Neural cell (in vitro differentiated cells): ENCODE measurements at regions not wholly inside any gene's neighbourhood (a gene's known extent, or its start where the extent isn't known, plus 50 kb on each side); places are given as distances from the start of the nearest gene placed in this dataset.

Experiments
- CTCF ChIP-seq: fragments of 450-650 bp; IDR thresholded peaks from 2 replicates; pipeline ENCODE4 v1.5.1; 2014; ENCODE audit warnings: antibody characterized with exemption, mild to moderate bottlenecking, moderate library complexity; ENCODE audit not compliant: poor library complexity, severe bottlenecking
- EZH2 ChIP-seq: fragments of 200-600, 300-800 bp; shearing (Covaris generic), sonication (generic); IDR thresholded peaks from 2 replicates; pipeline ENCODE4 v1.6.1; 2014; ENCODE audit warnings: antibody characterized with exemption, low read length, borderline replicate concordance, mild to moderate bottlenecking; ENCODE audit not compliant: insufficient read depth, poor library complexity, severe bottlenecking
- POLR2AphosphoS5 ChIP-seq: IDR thresholded peaks from 2 replicates; pipeline ENCODE4 v1.6.1; 2012

DNA sequence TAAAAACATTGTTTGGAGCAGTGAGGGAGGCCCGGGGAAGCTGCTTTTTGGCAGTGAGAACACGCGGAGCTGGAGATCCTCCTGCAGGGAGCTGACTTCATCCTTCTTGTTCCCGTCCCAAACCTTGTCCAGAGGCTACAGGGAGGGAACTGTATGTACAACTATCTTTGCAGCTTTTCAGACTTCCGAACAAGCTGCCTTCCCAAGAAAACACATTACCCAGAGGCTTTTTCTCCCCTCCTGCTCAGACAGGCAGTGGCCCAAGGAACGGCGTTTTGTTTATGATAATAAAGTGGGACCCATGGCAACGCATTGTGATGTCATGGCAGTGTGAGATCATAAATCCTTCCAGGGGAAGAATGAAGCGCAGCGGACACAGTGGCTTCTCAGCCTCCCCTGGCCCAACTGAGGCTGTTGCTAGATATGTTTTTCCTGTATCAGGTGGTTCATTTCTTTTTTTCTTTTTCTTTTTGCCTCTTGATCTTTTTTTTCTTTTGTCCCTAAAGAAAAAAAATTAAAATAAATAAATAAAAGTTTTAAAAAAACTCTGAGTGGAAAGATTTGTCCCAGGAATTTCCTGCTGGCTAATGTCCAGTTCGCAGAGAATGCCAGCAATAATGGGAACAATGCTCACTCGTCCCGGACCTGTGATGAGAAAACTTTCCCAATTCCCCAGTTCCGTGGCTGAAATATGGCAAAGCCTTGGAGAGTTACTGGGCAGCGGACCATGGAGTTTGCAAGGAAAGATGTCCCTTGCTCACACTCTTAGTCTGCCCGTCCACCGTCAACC, 103.4 kb upstream of the MAP1LC3B2 start:
- TF ChIP-seq CTCF = no peak
- TF ChIP-seq POLR2AphosphoS5 = no peak
- TF ChIP-seq EZH2 = no peak
